ENCODE measurements at regions not wholly inside any gene's neighbourhood (a gene's known extent, or its start where the extent isn't known, plus 50 kb on each side); places are given as distances from the start of the nearest gene placed in this dataset.

GRCh38 chr1:187630653-187631380 is 802.1 kb downstream of the PLA2G4A start:
- no peak for TF ChIP-seq POLR2A (IDR thresholded peaks at IDR 0.05)
- TF ChIP-seq CTCF (IDR thresholded peaks at IDR 0.05) = no peak

Data from right lobe of liver (tissue), 4 donors.